ENCODE measurements at regions not wholly inside any gene's neighbourhood (a gene's known extent, or its start where the extent isn't known, plus 50 kb on each side); places are given as distances from the start of the nearest gene placed in this dataset.

GRCh38 chr20:11054266-11054993, 380.6 kb upstream of the JAG1 start:
- TF ChIP-seq CTCF (IDR thresholded peaks at IDR 0.05; ENCODE audit: insufficient read depth, low read depth, low read length, missing control alignments) = no peak
- no peak for DNase-seq (ENCODE audit: low read depth)
- H3K4me3 ChIP-seq (ENCODE audit: low read length) = no peak overlapping the region

GRCh38 chr20:11056414-11056813, 382.6 kb upstream of the JAG1 start:
- H3K4me3 ChIP-seq (ENCODE audit: low read length) = no peak overlapping the region
- no peak for TF ChIP-seq CTCF (IDR thresholded peaks at IDR 0.05; ENCODE audit: insufficient read depth, low read depth, low read length, missing control alignments)
- no peak for DNase-seq (ENCODE audit: low read depth)

DNA sequence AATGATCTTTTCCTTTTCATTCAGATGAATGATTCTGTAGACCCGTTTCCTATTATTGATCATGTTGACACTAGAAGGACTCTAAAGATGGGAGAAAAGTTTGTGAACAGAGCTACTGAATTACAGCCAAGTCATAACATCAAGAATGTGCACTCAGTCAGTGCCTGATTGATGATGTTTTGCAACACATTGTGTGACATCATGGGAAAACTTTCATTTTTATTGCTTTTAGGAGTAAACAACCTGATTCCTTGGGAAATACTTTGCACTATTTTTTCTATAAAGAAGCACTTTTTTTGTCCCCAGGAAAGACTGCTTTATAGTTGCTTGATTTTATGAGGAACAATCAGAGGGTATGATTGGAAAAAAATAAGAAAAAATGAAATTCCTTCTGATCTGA, 383.8 kb upstream of the JAG1 start:
- no peak overlapping the region for H3K4me3 ChIP-seq (ENCODE audit: low read length)
- no peak for TF ChIP-seq CTCF (IDR thresholded peaks at IDR 0.05; ENCODE audit: insufficient read depth, low read depth, low read length, missing control alignments)
- DNase-seq (ENCODE audit: low read depth) = peak; percentile 21

- H3K4me3 ChIP-seq (ENCODE audit: low read length) = no peak overlapping the region
- TF ChIP-seq CTCF (IDR thresholded peaks at IDR 0.05; ENCODE audit: insufficient read depth, low read depth, low read length, missing control alignments) = no peak
- no peak for DNase-seq (ENCODE audit: low read depth)
Observed at GRCh38 chr20:11059659-11060058, 385.9 kb upstream of the JAG1 start.

- no peak for DNase-seq (ENCODE audit: low read depth)
- no peak overlapping the region for H3K4me3 ChIP-seq (ENCODE audit: low read length)
- no peak for TF ChIP-seq CTCF (IDR thresholded peaks at IDR 0.05; ENCODE audit: insufficient read depth, low read depth, low read length, missing control alignments)
Observed at GRCh38 chr20:11060423-11061185, 386.8 kb upstream of the JAG1 start.

DNA sequence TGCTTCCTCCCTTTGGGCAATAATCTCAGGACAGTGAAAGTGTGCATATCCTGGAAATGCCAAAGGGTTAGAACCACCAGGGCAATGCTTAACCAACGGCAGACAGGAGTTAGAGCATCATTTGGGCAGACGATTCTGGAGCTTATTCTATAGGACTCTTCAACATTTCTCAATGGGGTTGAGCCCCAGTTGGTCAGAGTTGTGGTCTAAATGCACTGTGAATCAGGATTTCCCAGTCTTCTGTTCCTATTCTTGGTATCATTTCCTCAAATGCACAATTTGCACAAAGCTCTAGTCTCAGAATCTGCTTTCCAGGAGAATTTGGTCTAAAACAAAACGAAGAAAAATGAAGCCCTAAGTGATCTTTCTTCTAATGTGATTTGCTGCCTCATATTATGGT, 389.6 kb upstream of the JAG1 start:
- no peak for DNase-seq (ENCODE audit: low read depth)
- no peak overlapping the region for H3K4me3 ChIP-seq (ENCODE audit: low read length)
- no peak for TF ChIP-seq CTCF (IDR thresholded peaks at IDR 0.05; ENCODE audit: insufficient read depth, low read depth, low read length, missing control alignments)

Data from epithelial cell of esophagus (primary cell).